ENCODE measurements at regions not wholly inside any gene's neighbourhood (a gene's known extent, or its start where the extent isn't known, plus 50 kb on each side); places are given as distances from the start of the nearest gene placed in this dataset.

GRCh38 chr9:2281803-2282185 is 266.6 kb downstream of the SMARCA2 start:
- FAIRE-seq (no peak), DNase-seq (ENCODE audit: insufficient read length) (no peak)
- TF ChIP-seq POLR2A (IDR thresholded peaks at IDR 0.05; ENCODE audit: low read depth, low read length) (no peak), POLR2AphosphoS5 (IDR thresholded peaks at IDR 0.05; ENCODE audit: low read depth, low read length) (no peak), TAF1 (IDR thresholded peaks at IDR 0.05; ENCODE audit: borderline replicate concordance, low read depth, low read length) (no peak)

GRCh38 chr9:2284770-2285169 is 269.6 kb downstream of the SMARCA2 start:
- no peak for TF ChIP-seq POLR2A (IDR thresholded peaks at IDR 0.05; ENCODE audit: low read depth, low read length)
- no peak for FAIRE-seq
- no peak for DNase-seq (ENCODE audit: insufficient read length)

GRCh38 chr9:2285416-2286332 is 270.5 kb downstream of the SMARCA2 start:
- no peak for FAIRE-seq
- no peak for DNase-seq (ENCODE audit: insufficient read length)
- TF ChIP-seq POLR2A (IDR thresholded peaks at IDR 0.05; ENCODE audit: low read depth, low read length) (no peak), TAF1 (IDR thresholded peaks at IDR 0.05; ENCODE audit: borderline replicate concordance, low read depth, low read length) (no peak), POLR2AphosphoS5 (IDR thresholded peaks at IDR 0.05; ENCODE audit: low read depth, low read length) (no peak)

GRCh38 chr9:2286333-2286705 is 271.2 kb downstream of the SMARCA2 start:
- TF ChIP-seq POLR2AphosphoS5 (IDR thresholded peaks at IDR 0.05; ENCODE audit: low read depth, low read length) (no peak), TAF1 (IDR thresholded peaks at IDR 0.05; ENCODE audit: borderline replicate concordance, low read depth, low read length) (no peak), POLR2A (IDR thresholded peaks at IDR 0.05; ENCODE audit: low read depth, low read length) (no peak)
- DNase-seq (ENCODE audit: insufficient read length), result no peak
- no peak for FAIRE-seq

- DNase-seq (ENCODE audit: insufficient read length), result no peak
- TF ChIP-seq POLR2AphosphoS5 (IDR thresholded peaks at IDR 0.05; ENCODE audit: low read depth, low read length) (no peak), TAF1 (IDR thresholded peaks at IDR 0.05; ENCODE audit: borderline replicate concordance, low read depth, low read length) (no peak), POLR2A (IDR thresholded peaks at IDR 0.05; ENCODE audit: low read depth, low read length) (no peak)
- FAIRE-seq, result no peak
Measured at GRCh38 chr9:2286825-2287455, 271.8 kb downstream of the SMARCA2 start.

GRCh38 chr9:2288309-2288708 is 273.2 kb downstream of the SMARCA2 start:
- no peak for DNase-seq (ENCODE audit: insufficient read length)
- TF ChIP-seq POLR2A (IDR thresholded peaks at IDR 0.05; ENCODE audit: low read depth, low read length) (no peak), POLR2AphosphoS5 (IDR thresholded peaks at IDR 0.05; ENCODE audit: low read depth, low read length) (no peak), TAF1 (IDR thresholded peaks at IDR 0.05; ENCODE audit: borderline replicate concordance, low read depth, low read length) (no peak)
- no peak for FAIRE-seq

GRCh38 chr9:2289263-2289662 is 274.1 kb downstream of the SMARCA2 start:
- no peak for FAIRE-seq
- DNase-seq (ENCODE audit: insufficient read length), result no peak
- no peak for TF ChIP-seq TAF1 (IDR thresholded peaks at IDR 0.05; ENCODE audit: borderline replicate concordance, low read depth, low read length)
- TF ChIP-seq POLR2AphosphoS5 (IDR thresholded peaks at IDR 0.05; ENCODE audit: low read depth, low read length), result no peak
- TF ChIP-seq POLR2A (IDR thresholded peaks at IDR 0.05; ENCODE audit: low read depth, low read length), result no peak

GRCh38 chr9:2290382-2290781 is 275.2 kb downstream of the SMARCA2 start:
- FAIRE-seq (no peak), DNase-seq (ENCODE audit: insufficient read length) (no peak)
- TF ChIP-seq POLR2A (IDR thresholded peaks at IDR 0.05; ENCODE audit: low read depth, low read length) (no peak), POLR2AphosphoS5 (IDR thresholded peaks at IDR 0.05; ENCODE audit: low read depth, low read length) (no peak), TAF1 (IDR thresholded peaks at IDR 0.05; ENCODE audit: borderline replicate concordance, low read depth, low read length) (no peak)

- FAIRE-seq (no peak), DNase-seq (ENCODE audit: insufficient read length) (no peak)
- TF ChIP-seq POLR2AphosphoS5 (IDR thresholded peaks at IDR 0.05; ENCODE audit: low read depth, low read length), result no peak
- TF ChIP-seq POLR2A (IDR thresholded peaks at IDR 0.05; ENCODE audit: low read depth, low read length), result no peak
- TF ChIP-seq TAF1 (IDR thresholded peaks at IDR 0.05; ENCODE audit: borderline replicate concordance, low read depth, low read length), result no peak
Measured at GRCh38 chr9:2291980-2292704, 277.0 kb downstream of the SMARCA2 start.

GRCh38 chr9:2292733-2293132 is 277.6 kb downstream of the SMARCA2 start:
- no peak for DNase-seq (ENCODE audit: insufficient read length)
- no peak for TF ChIP-seq POLR2AphosphoS5 (IDR thresholded peaks at IDR 0.05; ENCODE audit: low read depth, low read length)
- no peak for TF ChIP-seq POLR2A (IDR thresholded peaks at IDR 0.05; ENCODE audit: low read depth, low read length)
- TF ChIP-seq TAF1 (IDR thresholded peaks at IDR 0.05; ENCODE audit: borderline replicate concordance, low read depth, low read length), result no peak
- FAIRE-seq, result no peak

GRCh38 chr9:2297771-2298170 is 282.6 kb downstream of the SMARCA2 start:
- no peak for TF ChIP-seq TAF1 (IDR thresholded peaks at IDR 0.05; ENCODE audit: borderline replicate concordance, low read depth, low read length)
- DNase-seq (ENCODE audit: insufficient read length), result no peak
- FAIRE-seq, result no peak

GRCh38 chr9:2298217-2298616 is 283.1 kb downstream of the SMARCA2 start:
- TF ChIP-seq POLR2AphosphoS5 (IDR thresholded peaks at IDR 0.05; ENCODE audit: low read depth, low read length), result no peak
- no peak for TF ChIP-seq TAF1 (IDR thresholded peaks at IDR 0.05; ENCODE audit: borderline replicate concordance, low read depth, low read length)
- TF ChIP-seq POLR2A (IDR thresholded peaks at IDR 0.05; ENCODE audit: low read depth, low read length), result no peak
- FAIRE-seq (no peak), DNase-seq (ENCODE audit: insufficient read length) (no peak)
